Fibroblast of lung (primary cell): ENCODE measurements at regions not wholly inside any gene's neighbourhood (a gene's known extent, or its start where the extent isn't known, plus 50 kb on each side); places are given as distances from the start of the nearest gene placed in this dataset.

Source experiments
- EZH2 ChIP-seq: IDR thresholded peaks from 2 replicates; pipeline ENCODE4 v1.5.1; 2012; ENCODE audit warnings: low read length, control low read depth, mild to moderate bottlenecking; ENCODE audit errors: missing control alignments
- TF ChIP-seq, protein P1 (sequence below), 2 donors: IDR thresholded peaks in 1 of 2; conservative IDR thresholded peaks in 1 of 2; 1 replicate in 1 of 2; 2 replicates in 1 of 2; pipeline ENCODE4 v1.5.1; 2011 to 2012; ENCODE audit warnings: low read length in 2 of 2, control low read depth in 1 of 2, inconsistent platforms in 1 of 2, low read depth in 1 of 2, mild to moderate bottlenecking in 1 of 2

DNA sequence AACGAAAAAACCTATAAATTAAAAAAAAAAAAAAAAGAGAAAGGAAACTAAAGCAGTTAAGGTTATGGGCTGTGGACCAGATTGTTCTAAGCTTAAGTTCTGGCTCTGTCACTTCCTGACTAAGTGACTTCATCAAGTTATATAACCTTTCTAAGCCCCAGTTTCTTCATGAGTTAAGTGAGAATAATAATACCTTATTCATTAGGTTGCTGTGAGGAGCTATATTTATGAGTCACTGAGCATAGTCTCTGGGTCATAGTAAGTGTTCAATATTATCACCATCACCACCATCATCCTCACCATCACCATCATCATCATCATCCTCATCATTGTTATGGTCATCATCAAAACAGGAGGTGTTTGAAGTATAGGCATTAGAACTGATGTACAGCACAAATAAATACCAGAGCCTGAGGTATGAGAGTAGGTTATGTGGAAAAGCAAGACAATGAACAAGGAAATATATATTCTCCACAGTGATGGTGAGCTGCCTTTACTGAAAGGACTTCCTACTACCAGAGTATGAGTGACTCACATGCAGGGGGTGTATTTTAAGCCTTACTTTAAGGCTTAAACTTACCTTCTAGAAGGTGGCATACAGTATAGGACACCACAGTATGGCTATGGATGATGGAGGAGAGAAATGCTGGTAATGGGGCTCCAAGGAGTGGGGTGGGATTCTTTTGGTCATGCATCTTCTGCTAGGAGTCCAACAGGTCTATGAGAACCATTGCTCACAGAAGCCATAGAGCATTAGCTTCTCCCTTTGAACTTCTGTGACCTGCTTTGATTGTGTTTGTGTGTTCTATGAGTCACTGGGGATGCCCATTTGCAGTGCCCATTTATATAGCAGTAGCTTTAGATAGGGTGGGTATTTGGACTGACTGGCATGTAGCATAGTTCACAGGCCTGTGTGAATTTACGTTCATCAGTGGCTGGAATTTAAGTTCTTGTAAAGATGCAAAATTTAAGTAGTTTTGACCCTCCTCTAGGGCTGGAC is 104.4 kb downstream of the KLF5 start:
- TF ChIP-seq, protein P1, sequence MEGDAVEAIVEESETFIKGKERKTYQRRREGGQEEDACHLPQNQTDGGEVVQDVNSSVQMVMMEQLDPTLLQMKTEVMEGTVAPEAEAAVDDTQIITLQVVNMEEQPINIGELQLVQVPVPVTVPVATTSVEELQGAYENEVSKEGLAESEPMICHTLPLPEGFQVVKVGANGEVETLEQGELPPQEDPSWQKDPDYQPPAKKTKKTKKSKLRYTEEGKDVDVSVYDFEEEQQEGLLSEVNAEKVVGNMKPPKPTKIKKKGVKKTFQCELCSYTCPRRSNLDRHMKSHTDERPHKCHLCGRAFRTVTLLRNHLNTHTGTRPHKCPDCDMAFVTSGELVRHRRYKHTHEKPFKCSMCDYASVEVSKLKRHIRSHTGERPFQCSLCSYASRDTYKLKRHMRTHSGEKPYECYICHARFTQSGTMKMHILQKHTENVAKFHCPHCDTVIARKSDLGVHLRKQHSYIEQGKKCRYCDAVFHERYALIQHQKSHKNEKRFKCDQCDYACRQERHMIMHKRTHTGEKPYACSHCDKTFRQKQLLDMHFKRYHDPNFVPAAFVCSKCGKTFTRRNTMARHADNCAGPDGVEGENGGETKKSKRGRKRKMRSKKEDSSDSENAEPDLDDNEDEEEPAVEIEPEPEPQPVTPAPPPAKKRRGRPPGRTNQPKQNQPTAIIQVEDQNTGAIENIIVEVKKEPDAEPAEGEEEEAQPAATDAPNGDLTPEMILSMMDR (conservative IDR thresholded peaks at IDR 0.05 in 1 of 2, IDR thresholded peaks at IDR 0.05 in 1 of 2; ENCODE audit: low read depth in 1 of 2, low read length in 2 of 2): no peak
- no peak for TF ChIP-seq EZH2
